ENCODE measurements at regions not wholly inside any gene's neighbourhood (a gene's known extent, or its start where the extent isn't known, plus 50 kb on each side); places are given as distances from the start of the nearest gene placed in this dataset.
"Not testable (repeated sequence)": the region's sequence is repeated elsewhere in the genome, so short reads cannot be mapped to it uniquely, and the experiment has no call there.

GRCh38 chr1:120557605-120558302 is 142.9 kb downstream of the NBPF8 start:
- not testable (repeated sequence) for TF ChIP-seq CTCF (IDR thresholded peaks at IDR 0.05; ENCODE audit: insufficient read depth, low read length, poor library complexity, severe bottlenecking); EZH2phosphoT487 (conservative IDR thresholded peaks at IDR 0.05; ENCODE audit: low read length)

Data from SU-DHL-6 (cell line).